ENCODE measurements at regions not wholly inside any gene's neighbourhood (a gene's known extent, or its start where the extent isn't known, plus 50 kb on each side); places are given as distances from the start of the nearest gene placed in this dataset.
"Not testable (repeated sequence)": the region's sequence is repeated elsewhere in the genome, so short reads cannot be mapped to it uniquely, and the experiment has no call there.

GRCh38 chr1:188551176-188551575 lies 1722.4 kb downstream of the PLA2G4A start:
- DNase-seq (ENCODE audit: low read depth in 2 of 2): no peak

DNA sequence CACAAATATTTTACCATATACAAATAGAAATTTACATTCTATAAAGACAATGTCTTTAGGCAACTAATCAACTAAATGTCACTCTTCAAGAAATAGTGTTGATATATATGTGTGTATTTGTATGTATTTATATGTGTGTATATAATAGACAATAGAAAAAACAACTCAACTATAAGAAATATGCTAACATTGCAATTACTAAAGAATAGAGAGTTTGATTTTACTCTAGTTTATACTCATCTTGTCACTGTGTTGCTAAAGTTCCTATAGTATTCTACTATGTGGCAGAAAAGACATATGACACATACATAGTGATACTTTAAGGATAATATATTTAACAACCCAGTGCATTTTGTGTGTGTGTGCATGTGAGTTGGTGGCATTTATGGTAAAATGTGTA lies 1728.3 kb downstream of the PLA2G4A start:
- DNase-seq (ENCODE audit: low read depth in 2 of 2): no peak

GRCh38 chr1:188582911-188583532 lies 1754.3 kb downstream of the PLA2G4A start:
- DNase-seq (ENCODE audit: low read depth in 2 of 2): no peak

- DNase-seq (ENCODE audit: low read depth in 2 of 2): peak; percentile 73 to 93
Measured at GRCh38 chr1:188584119-188584518, 1755.4 kb downstream of the PLA2G4A start.

DNA sequence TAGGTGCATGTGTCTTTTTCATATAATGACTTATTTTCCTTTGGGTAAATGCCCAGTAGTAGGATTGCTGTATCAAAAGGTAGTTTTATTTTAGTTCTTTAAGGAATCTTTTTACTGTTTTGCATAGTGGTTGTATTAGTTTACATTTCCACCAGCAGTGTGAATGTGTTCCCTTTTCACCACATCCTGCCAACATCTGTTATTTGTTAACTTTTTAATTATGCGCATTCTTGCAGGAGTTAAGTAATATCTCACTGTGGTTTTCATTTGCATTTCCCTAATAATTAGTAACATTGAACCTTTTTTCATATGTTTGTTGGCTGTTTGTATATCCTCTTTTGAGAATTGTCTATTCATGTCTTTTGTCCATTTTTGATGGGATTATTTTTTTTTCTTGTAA lies 1761.9 kb downstream of the PLA2G4A start:
- no peak for DNase-seq (ENCODE audit: low read depth in 2 of 2)

DNA sequence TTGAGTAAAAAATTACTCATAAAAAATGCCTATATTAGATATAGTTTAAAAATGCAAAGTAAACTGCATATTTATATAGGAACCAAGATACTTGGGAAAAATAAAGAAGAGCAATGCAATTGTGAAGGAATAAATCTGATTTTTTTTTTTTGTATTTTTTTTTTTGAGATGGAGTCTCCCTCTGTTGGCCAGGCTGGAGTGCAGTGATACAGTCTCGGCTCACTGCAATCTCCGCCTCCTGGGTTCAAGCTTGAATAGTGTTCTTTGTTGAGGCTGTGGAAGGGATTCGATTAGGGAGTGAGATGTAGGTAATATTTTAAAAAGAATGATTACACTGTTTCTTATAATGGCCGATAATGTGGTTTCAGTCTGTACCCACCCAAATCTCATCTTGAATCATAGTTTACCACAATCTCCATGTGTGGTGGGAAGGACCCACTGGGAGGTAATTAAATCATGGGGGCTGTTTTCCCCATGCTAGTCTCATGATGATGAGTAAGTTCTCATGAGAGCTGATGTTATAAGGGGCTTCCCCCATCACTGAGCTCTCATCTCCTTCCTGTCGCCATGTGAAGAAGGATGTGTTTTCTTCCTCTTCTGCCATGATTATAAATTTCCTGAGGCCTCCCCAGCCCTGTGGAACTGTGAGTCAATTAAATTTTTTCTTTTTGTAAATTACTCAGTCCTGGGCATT lies 1765.9 kb downstream of the PLA2G4A start:
- DNase-seq (ENCODE audit: low read depth in 2 of 2): peak in 1 of 2 donors; percentile 40

DNA sequence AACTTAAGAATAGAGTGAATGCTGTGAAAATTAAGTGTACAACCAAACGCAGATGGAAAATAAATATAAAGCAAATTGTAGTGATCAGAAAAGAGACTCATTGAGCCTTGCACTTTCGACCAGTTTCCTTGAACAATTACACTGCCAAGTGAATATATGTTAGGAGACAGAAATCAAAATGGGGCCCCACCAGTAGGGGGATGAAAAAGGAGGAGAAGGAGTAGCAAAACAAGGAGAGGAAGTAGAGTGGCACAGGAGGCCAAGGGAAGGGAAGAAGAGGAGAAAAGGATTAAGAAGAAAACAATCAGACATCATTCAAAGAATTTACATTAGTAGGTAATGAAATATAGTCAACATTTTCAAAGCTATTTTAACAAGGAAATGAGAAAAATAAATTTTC lies 1770.6 kb downstream of the PLA2G4A start:
- DNase-seq (ENCODE audit: low read depth in 2 of 2): no peak

DNA sequence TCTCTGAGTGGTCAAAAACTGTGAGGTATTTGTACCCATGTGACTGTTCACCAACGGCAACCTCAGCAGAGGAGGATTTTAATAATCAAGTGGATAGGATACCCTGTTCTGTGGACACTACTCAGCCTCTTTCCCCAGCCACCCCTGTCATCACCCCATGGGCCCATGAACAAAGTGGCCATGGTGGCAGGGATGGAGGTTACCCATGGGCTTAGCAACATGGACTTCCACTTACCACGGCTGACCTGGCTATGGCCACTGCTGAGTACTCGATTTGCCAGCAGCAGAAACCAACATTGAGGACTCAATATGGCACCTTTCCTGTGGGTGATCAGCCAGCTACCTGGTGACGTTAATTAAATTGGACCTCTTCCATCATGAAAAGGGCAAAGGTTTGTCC lies 1782.7 kb downstream of the PLA2G4A start:
- DNase-seq (ENCODE audit: low read depth in 2 of 2): no peak

DNA sequence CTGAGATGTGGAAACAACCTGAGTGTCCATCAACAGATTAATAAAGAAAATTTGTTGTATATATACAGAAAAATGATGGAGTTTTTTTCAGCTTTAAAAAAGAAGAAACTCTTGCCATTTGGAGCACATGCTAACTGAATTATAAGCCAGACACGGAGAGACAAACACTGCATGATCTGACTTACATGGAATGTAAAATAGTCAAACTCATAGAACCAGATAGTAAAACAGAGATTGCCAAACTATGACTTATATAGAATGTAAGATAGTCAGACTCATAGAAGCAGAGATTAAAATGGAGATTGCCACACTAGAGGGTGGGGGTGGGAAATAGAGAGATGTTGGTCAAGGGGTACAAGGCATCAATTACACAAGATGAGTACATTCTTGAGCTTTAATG lies 1786.6 kb downstream of the PLA2G4A start:
- no peak for DNase-seq (ENCODE audit: low read depth in 2 of 2)

- no peak for DNase-seq (ENCODE audit: low read depth in 2 of 2)
Measured at GRCh38 chr1:188620236-188620635, 1791.5 kb downstream of the PLA2G4A start.

GRCh38 chr1:188641566-188642211 lies 1812.9 kb downstream of the PLA2G4A start:
- no peak for DNase-seq (ENCODE audit: low read depth in 2 of 2)

DNA sequence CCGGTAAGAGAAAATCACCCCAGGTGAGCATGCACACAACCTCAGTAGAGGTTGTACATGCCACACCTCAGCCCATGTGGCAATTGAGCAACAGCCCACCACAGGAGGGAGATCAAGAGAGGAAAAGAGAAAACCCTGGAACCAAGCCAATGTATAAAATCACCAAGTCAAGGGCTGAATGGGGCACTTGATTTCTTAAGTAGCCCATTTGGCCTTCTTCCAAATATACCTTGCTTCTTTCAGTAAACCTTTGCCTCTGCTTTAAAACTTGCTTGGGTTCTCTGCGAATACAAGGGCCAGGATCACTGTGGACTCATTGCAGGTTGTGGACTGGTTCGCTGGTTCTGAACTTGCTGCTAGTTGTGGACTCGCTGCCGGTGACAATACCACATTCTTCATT lies 1814.0 kb downstream of the PLA2G4A start:
- no peak for DNase-seq (ENCODE audit: low read depth in 2 of 2)

- DNase-seq (ENCODE audit: low read depth in 2 of 2): peak; percentile 88 to 90
Measured at GRCh38 chr1:188652678-188653077, 1823.9 kb downstream of the PLA2G4A start.

DNA sequence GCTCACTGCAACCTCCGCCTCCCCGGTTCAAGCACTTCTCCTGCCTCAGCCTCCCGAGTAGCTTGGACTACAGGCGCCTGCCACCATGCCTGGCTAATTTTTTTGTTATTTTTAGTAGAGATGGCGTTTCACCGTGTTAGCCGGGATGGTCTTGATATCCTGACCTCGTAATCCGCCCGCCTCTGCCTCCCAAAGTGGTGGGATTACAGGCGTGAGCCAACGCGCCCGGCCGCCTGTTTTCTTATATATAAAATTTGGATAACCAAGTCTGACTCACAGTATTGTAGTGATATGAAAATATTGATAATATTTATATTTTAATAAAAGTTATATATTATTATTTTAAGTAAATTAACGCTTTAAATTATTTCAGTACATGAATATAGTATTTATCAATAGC lies 1821.7 kb downstream of the BRINP3 start:
- DNase-seq (ENCODE audit: low read depth in 2 of 2): not testable (repeated sequence)

DNA sequence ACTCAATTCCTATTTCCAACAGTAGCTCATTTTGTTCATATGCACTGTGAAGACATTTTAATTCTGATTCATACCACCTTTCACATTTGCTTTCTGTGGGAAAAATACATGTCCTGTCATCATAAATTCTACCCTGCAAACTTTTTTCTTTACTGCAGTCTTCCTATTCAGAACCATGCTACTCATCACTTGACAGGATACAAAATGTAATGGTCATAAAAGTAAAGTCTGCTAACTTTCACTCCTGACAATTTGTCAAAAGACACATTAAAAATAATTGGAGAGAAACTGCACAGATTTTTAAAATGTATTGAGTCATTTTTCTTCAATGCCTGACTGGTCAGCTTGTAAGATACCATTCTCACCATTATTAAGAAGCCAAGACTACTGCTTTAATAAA lies 1817.1 kb downstream of the BRINP3 start:
- DNase-seq (ENCODE audit: low read depth in 2 of 2): no peak

GRCh38 chr1:188665477-188665876 lies 1812.2 kb downstream of the BRINP3 start:
- no peak for DNase-seq (ENCODE audit: low read depth in 2 of 2)

GRCh38 chr1:188668083-188668482 lies 1809.6 kb downstream of the BRINP3 start:
- no peak for DNase-seq (ENCODE audit: low read depth in 2 of 2)

- DNase-seq (ENCODE audit: low read depth in 2 of 2): peak; percentile 3 to 69
Measured at GRCh38 chr1:188669728-188670382, 1807.8 kb downstream of the BRINP3 start.

DNA sequence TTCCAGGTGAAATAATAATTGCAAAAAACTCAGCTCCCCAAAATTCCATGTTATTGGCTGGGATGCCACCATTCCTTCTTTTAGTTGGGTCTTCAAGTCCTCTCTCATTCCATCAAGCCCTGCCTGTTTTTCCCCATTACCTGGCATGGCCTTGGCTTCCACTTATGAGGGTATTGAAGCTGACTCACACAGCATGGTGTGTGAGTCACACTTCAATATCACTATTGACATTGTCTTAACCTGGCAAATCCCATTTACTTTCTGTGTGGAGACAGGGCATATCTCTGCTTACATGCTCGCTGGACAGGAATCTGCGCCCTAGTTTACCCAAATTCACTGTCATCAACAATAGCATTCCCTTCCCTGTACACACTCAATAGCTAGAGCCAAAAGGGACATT lies 1806.8 kb downstream of the BRINP3 start:
- DNase-seq (ENCODE audit: low read depth in 2 of 2): peak; percentile 29 to 35

DNA sequence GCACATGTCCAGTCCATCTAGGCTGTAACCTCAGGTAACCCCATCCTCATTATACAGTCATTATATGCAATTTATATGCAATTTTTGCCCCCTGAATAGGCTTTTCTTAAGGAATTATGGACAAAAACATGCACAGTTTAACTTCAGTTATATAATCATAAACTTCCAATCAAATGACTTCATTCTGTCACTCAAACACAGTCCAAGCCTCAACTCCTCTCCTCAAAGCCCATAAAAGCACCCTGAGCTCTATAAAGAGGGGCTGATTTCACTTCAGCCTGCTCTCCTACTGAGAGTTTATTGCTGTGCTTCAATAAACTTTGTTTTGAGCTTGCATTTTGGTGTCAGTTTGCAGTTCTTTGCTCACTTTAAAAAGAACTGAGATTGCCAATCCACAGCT lies 1805.5 kb downstream of the BRINP3 start:
- DNase-seq (ENCODE audit: low read depth in 2 of 2): no peak

DNA sequence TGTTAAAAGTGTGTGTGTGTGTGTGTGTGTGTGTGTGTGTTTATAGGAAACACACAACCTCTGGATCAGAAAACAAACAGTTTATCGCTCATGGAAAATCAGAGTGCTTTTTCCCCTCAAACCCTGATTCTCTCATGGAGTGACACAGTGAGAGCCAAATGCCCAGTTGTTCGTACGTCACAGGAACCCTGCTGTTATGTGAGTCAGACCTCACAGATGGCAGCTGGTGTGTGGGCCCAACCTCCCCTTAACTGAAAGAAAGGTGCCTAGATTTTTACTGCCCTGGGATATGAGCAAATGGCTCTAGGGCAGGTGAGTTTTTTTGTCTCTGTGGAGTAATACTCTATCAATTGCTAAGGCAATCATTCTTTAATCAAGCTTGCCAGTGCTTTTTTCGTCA lies 1788.1 kb downstream of the BRINP3 start:
- DNase-seq (ENCODE audit: low read depth in 2 of 2): peak; percentile 18 to 33

GRCh38 chr1:188700116-188700515 lies 1777.5 kb downstream of the BRINP3 start:
- peak in 1 of 2 donors; percentile 53 for DNase-seq (ENCODE audit: low read depth in 2 of 2)
